A549 (cell line): ENCODE measurements at regions not wholly inside any gene's neighbourhood (a gene's known extent, or its start where the extent isn't known, plus 50 kb on each side); places are given as distances from the start of the nearest gene placed in this dataset.

ENCODE experiments used
- ATAC-seq, 2 experiments: fragments of 200-7000 bp in 1 of 2; fragments of >200 bp in 1 of 2; cut with Nextera tagmentation in 1 of 2; cut with Tn5 transposase in 1 of 2; 3 replicates each; pipeline versions ENCODE4 v1.8.0 to v1.9.1; 2018 to 2020; ENCODE audit warnings: mild to moderate bottlenecking in 1 of 2, moderate library complexity in 1 of 2
- CTCF ChIA-PET: fragments of 300-600 bp; sonication (Branson Sonifier 250); formaldehyde crosslinking; extraction: SDS; loops from one replicate; lab custom pipeline; 2021; ENCODE audit warnings: antibody characterized with exemption, inconsistent platforms; lab: Yijun Ruan, JAX
- POLR2A ChIA-PET: fragments of 350-600 bp; formaldehyde crosslinking; extraction: SDS; loops from one replicate; lab custom pipeline; 2021; ENCODE audit warnings: antibody characterized with exemption, inconsistent platforms; lab: Yijun Ruan, JAX
- DNase-seq, 2 experiments: peaks; one replicate each; pipeline versions ENCODE4 v3.0.0 to v3.0.0-alpha.2; 2011 to 2016; ENCODE audit warnings: low read depth in 1 of 2, low spot score in 1 of 2
- FAIRE-seq: peaks from 2 replicates; lab custom pipeline; 2011; peaks lifted over from hg19 to GRCh38; lab: Jason Lieb, UNC
- H3K27ac ChIP-seq, 2 experiments: fragments of >200 bp; sonication (Bioruptor Twin); formaldehyde crosslinking; 3 replicates each; pipeline ENCODE4 v1.5.1; 2016 to 2017
- H3K4me1 ChIP-seq: fragments of >200 bp; sonication (Bioruptor Twin); formaldehyde crosslinking; 3 replicates; pipeline ENCODE4 v1.6.1; 2016
- H3K4me2 ChIP-seq: fragments of >200 bp; sonication (Bioruptor Twin); formaldehyde crosslinking; 3 replicates; pipeline ENCODE4 v1.6.1; 2016
- H3K4me3 ChIP-seq: fragments of >200 bp; sonication (Bioruptor Twin); formaldehyde crosslinking; 3 replicates; pipeline ENCODE4 v1.5.1; 2016
- H3K9me3 ChIP-seq: fragments of >200 bp; sonication (Bioruptor Twin); formaldehyde crosslinking; 3 replicates; pipeline ENCODE4 v1.6.1; 2016
- BHLHE40 ChIP-seq: IDR thresholded peaks from 2 replicates; pipeline ENCODE4 v1.6.1; 2012; ENCODE audit warnings: low read depth, low read length, inconsistent platforms
- CHD4 ChIP-seq: fragments of 200-600 bp; sonication (generic); IDR thresholded peaks from 2 replicates; pipeline ENCODE4 v1.6.1; 2016; ENCODE audit warnings: antibody characterized with exemption, mild to moderate bottlenecking, borderline replicate concordance
- FOSL2 ChIP-seq, 2 experiments: fragments of 450-650 bp in 1 of 2; fragments of >200 bp in 1 of 2; sonication (Bioruptor Twin) in 1 of 2; formaldehyde crosslinking; IDR thresholded peaks; 2 replicates each; pipeline versions ENCODE4 v1.5.0 to v1.6.1; 2016 to 2020; ENCODE audit warnings: mild to moderate bottlenecking in 1 of 2, moderate library complexity in 1 of 2
- FOXS1 ChIP-seq: fragments of 250-450 bp; sonication (Bioruptor Pico); IDR thresholded peaks from 2 replicates; pipeline ENCODE4 v1.5.0; 2020; ENCODE audit warnings: mild to moderate bottlenecking, moderate library complexity
- GATA3 ChIP-seq: IDR thresholded peaks from 2 replicates; pipeline ENCODE4 v1.6.1; 2012; ENCODE audit warnings: borderline replicate concordance
- HDAC2 ChIP-seq: fragments of 200-600 bp; sonication (generic); IDR thresholded peaks from 2 replicates; pipeline ENCODE4 v1.6.1; 2016
- HES2 ChIP-seq: fragments of >200 bp; sonication (Bioruptor Twin); formaldehyde crosslinking; IDR thresholded peaks from 2 replicates; pipeline ENCODE4 v1.6.1; 2016
- HOXB13 ChIP-seq: fragments of 250-450 bp; sonication (Bioruptor Pico); IDR thresholded peaks from 2 replicates; pipeline ENCODE4 v1.5.0; 2020; ENCODE audit warnings: low read depth, mild to moderate bottlenecking, moderate library complexity
- JUN ChIP-seq, 2 experiments: fragments of >200 bp; sonication (Bioruptor Twin); formaldehyde crosslinking; IDR thresholded peaks; 2 replicates in 1 of 2; 3 replicates in 1 of 2; pipeline ENCODE4 v1.6.1; 2016 to 2017
- JUNB ChIP-seq: fragments of >200 bp; sonication (Bioruptor Twin); formaldehyde crosslinking; IDR thresholded peaks from 2 replicates; pipeline ENCODE4 v1.6.1; 2016
- MAX ChIP-seq: IDR thresholded peaks from 2 replicates; pipeline ENCODE4 v1.6.1; 2012
- NFE2L2 ChIP-seq: fragments of 150-350 bp; conservative IDR thresholded peaks from 2 replicates; pipeline ENCODE4 v1.6.1; 2014; ENCODE audit warnings: low read length
- PHF8 ChIP-seq: fragments of 200-600 bp; sonication (generic); IDR thresholded peaks from 2 replicates; pipeline ENCODE4 v1.6.1; 2016; ENCODE audit warnings: low read depth, mild to moderate bottlenecking, antibody characterized with exemption, moderate library complexity, borderline replicate concordance
- POLR2A ChIP-seq: IDR thresholded peaks from 2 replicates; pipeline ENCODE4 v1.6.1; 2012; ENCODE audit warnings: mild to moderate bottlenecking, low read length
- SREBF2 ChIP-seq: fragments of 450-650 bp; IDR thresholded peaks from 2 replicates; pipeline ENCODE4 v1.6.1; 2014; ENCODE audit warnings: mild to moderate bottlenecking, moderate library complexity
- TFCP2L1 ChIP-seq: fragments of 250-450 bp; sonication (Bioruptor Pico); IDR thresholded peaks from 2 replicates; pipeline ENCODE4 v1.5.0; 2021; ENCODE audit warnings: mild to moderate bottlenecking
- USF2 ChIP-seq: fragments of 450-650 bp; IDR thresholded peaks from 2 replicates; pipeline ENCODE4 v1.6.1; 2014; ENCODE audit warnings: antibody characterized with exemption
- WGBS: methylation state at CpG from one replicate; pipeline ENCODE4 v1.1.6; 2017; ENCODE audit errors: missing lambda C conversion rate; 5-methylcytosine and 5-hydroxymethylcytosine counted together
- TF ChIP-seq, protein P1 (sequence below): fragments of 250-450 bp; sonication (Bioruptor Pico); IDR thresholded peaks from 2 replicates; pipeline ENCODE4 v1.5.0; 2021; ENCODE audit warnings: mild to moderate bottlenecking, moderate library complexity, borderline replicate concordance
- TF ChIP-seq, protein P2 (sequence below): fragments of >200 bp; sonication (Bioruptor Twin); formaldehyde crosslinking; IDR thresholded peaks from 3 replicates; pipeline ENCODE4 v1.5.1; 2016
- TF ChIP-seq, protein P3 (sequence below): fragments of >200 bp; sonication (Bioruptor Twin); formaldehyde crosslinking; IDR thresholded peaks from 3 replicates; pipeline ENCODE4 v1.6.1; 2016

GRCh38 chr3:27540231-27540630 is 56.0 kb upstream of the SLC4A7 start:
- Histone ChIP-seq H3K4me3 (no peak overlapping the region), H3K27ac (peak overlapping the region in 1 of 2 experiments; percentile 44; a peak in 3 of 6 replicates), H3K4me2 (no peak overlapping the region), H3K4me1 (peaks cover 41% of the 10 kb centered on the region), H3K9me3 (no peaks in the 10 kb centered on the region)
- POLR2A ChIA-PET: interaction anchor here (0.7 kb wide), 1 partner anchor 56 kb away, joined by 6 read pairs; the partner anchor contains the start of gene SLC4A7
- ATAC-seq: no peak
- no peak for TF ChIP-seq GATA3
- 92% methylated on average over 7 of the region's 7 CpGs for WGBS
- no peak for FAIRE-seq
- DNase-seq: no peak
- CTCF ChIA-PET: no interaction called here

GRCh38 chr3:27536491-27536890 is 52.3 kb upstream of the SLC4A7 start:
- ATAC-seq (no peak), FAIRE-seq (no peak), DNase-seq (no peak)
- Histone ChIP-seq H3K4me2 (peak overlapping the region; percentile 85), H3K4me3 (no peak overlapping the region), H3K4me1 (peaks cover 42% of the 10 kb centered on the region), H3K27ac (peak overlapping the region; percentile 93 to 95), H3K9me3 (no peaks in the 10 kb centered on the region)
- 50% methylated on average over 1 of the region's 1 CpG for WGBS
- CTCF ChIA-PET: interaction anchor here (0.6 to 2.8 kb wide), 8 partner anchors 11 to 145 kb away, joined by 3 to 11 read pairs (median 4); partner anchors contain the start of gene SLC4A7
- TF ChIP-seq USF2 (no peak), FOXS1 (CRISPR knock-in tag) (no peak), HOXB13 (CRISPR knock-in tag) (no peak)
- POLR2A ChIA-PET: interaction anchor here (0.6 to 3.1 kb wide), 4 partner anchors 15 to 224 kb away, joined by 3 to 21 read pairs (median 4); no protein-coding TSS in a partner anchor

GRCh38 chr3:27535809-27536392 is 51.7 kb upstream of the SLC4A7 start:
- FAIRE-seq: no peak

GRCh38 chr3:27533718-27534573 is 49.8 kb upstream of the SLC4A7 start:
- Histone ChIP-seq H3K4me2 (peak overlapping the region; percentile 85), H3K4me1 (peaks cover 42% of the 10 kb centered on the region), H3K27ac (peak overlapping the region; percentile 93 to 95), H3K9me3 (no peaks in the 10 kb centered on the region), H3K4me3 (peak overlapping the region; percentile 21; the same call in 1 of the 3 replicates)
- peak; percentile 88 for FAIRE-seq
- ATAC-seq: peak; percentile 95 to 96
- POLR2A ChIA-PET: interaction anchor here (0.7 to 3.1 kb wide), 6 partner anchors 12 to 147 kb away, joined by 3 to 21 read pairs (median 8); partner anchors contain the start of gene SLC4A7
- CTCF ChIA-PET: interaction anchor here (0.6 to 1.6 kb wide), 11 partner anchors 11 to 178 kb away, joined by 3 to 7 read pairs (median 3); no protein-coding TSS in a partner anchor
- under 1% methylated on average over 10 of the region's 10 CpGs for WGBS
- DNase-seq: peak; percentile 95 to 98
- TF ChIP-seq TFCP2L1 (CRISPR knock-in tag): no peak
- no peak for TF ChIP-seq PHF8
- TF ChIP-seq BHLHE40: no peak
- TF ChIP-seq, protein P1, sequence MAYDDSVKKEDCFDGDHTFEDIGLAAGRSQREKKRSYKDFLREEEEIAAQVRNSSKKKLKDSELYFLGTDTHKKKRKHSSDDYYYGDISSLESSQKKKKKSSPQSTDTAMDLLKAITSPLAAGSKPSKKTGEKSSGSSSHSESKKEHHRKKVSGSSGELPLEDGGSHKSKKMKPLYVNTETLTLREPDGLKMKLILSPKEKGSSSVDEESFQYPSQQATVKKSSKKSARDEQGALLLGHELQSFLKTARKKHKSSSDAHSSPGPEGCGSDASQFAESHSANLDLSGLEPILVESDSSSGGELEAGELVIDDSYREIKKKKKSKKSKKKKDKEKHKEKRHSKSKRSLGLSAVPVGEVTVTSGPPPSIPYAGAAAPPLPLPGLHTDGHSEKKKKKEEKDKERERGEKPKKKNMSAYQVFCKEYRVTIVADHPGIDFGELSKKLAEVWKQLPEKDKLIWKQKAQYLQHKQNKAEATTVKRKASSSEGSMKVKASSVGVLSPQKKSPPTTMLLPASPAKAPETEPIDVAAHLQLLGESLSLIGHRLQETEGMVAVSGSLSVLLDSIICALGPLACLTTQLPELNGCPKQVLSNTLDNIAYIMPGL: no peak
- TF ChIP-seq, protein P2, sequence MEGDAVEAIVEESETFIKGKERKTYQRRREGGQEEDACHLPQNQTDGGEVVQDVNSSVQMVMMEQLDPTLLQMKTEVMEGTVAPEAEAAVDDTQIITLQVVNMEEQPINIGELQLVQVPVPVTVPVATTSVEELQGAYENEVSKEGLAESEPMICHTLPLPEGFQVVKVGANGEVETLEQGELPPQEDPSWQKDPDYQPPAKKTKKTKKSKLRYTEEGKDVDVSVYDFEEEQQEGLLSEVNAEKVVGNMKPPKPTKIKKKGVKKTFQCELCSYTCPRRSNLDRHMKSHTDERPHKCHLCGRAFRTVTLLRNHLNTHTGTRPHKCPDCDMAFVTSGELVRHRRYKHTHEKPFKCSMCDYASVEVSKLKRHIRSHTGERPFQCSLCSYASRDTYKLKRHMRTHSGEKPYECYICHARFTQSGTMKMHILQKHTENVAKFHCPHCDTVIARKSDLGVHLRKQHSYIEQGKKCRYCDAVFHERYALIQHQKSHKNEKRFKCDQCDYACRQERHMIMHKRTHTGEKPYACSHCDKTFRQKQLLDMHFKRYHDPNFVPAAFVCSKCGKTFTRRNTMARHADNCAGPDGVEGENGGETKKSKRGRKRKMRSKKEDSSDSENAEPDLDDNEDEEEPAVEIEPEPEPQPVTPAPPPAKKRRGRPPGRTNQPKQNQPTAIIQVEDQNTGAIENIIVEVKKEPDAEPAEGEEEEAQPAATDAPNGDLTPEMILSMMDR: no peak
- no peak; the same call in 1 of the 2 replicates for TF ChIP-seq NFE2L2
- no peak for TF ChIP-seq HDAC2
- TF ChIP-seq CHD4: 0 out of 2 replicates have a peak, but pooled peaks have one; percentile 6
- no peak for TF ChIP-seq POLR2A
- no peak for TF ChIP-seq FOXS1 (CRISPR knock-in tag)
- no peak for TF ChIP-seq SREBF2
- no peak for TF ChIP-seq HES2

More at GRCh38 chr3:27535809-27536392, 51.7 kb upstream of the SLC4A7 start:
- Histone ChIP-seq H3K27ac (peak overlapping the region; percentile 93 to 95), H3K4me1 (peaks cover 42% of the 10 kb centered on the region), H3K9me3 (no peaks in the 10 kb centered on the region), H3K4me3 (no peak overlapping the region), H3K4me2 (peak overlapping the region; percentile 85)
- 0% methylated on average over 2 of the region's 2 CpGs for WGBS
- DNase-seq (peak in 1 of 2 experiments; percentile 75), ATAC-seq (peak in 1 of 2 experiments; percentile 34; a peak in 3 of 6 replicates)
- ChIA-PET POLR2A (interaction anchor here (0.5 to 3.1 kb wide), 10 partner anchors 10 to 223 kb away, joined by 3 to 21 read pairs (median 4); partner anchors contain the start of gene SLC4A7), CTCF (interaction anchor here (0.6 to 2.8 kb wide), 8 partner anchors 10 to 145 kb away, joined by 3 to 11 read pairs (median 4); partner anchors contain the start of gene SLC4A7)
- TF ChIP-seq FOSL2 (IDR thresholded peaks at IDR 0.05) (no peak), FOSL2 (CRISPR knock-in tag; IDR thresholded peaks at IDR 0.05) (peak; percentile 77), JUNB (peak; percentile 21; the same call in 1 of the 2 replicates), GATA3 (peak; percentile 54; the same call in 1 of the 2 replicates), MAX (peak; percentile 67; the same call in 1 of the 2 replicates), JUN (IDR thresholded peaks at IDR 0.05) (peak in 1 of 2 experiments; percentile 36; a peak in 1 of 5 replicates)
- TF ChIP-seq, protein P3, sequence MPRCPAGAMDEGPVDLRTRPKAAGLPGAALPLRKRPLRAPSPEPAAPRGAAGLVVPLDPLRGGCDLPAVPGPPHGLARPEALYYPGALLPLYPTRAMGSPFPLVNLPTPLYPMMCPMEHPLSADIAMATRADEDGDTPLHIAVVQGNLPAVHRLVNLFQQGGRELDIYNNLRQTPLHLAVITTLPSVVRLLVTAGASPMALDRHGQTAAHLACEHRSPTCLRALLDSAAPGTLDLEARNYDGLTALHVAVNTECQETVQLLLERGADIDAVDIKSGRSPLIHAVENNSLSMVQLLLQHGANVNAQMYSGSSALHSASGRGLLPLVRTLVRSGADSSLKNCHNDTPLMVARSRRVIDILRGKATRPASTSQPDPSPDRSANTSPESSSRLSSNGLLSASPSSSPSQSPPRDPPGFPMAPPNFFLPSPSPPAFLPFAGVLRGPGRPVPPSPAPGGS: no peak
